ENCODE measurements at regions not wholly inside any gene's neighbourhood (a gene's known extent, or its start where the extent isn't known, plus 50 kb on each side); places are given as distances from the start of the nearest gene placed in this dataset.

- TF ChIP-seq POLR2A (IDR thresholded peaks at IDR 0.05; ENCODE audit: low read length) (no peak), GATA1 (IDR thresholded peaks at IDR 0.05; ENCODE audit: low read depth, low read length) (no peak)
- DNase-seq = no peak
Measured at GRCh38 chr1:70667494-70668170, 256.6 kb downstream of the CTH start.

- TF ChIP-seq GATA1 (IDR thresholded peaks at IDR 0.05; ENCODE audit: low read depth, low read length) = no peak
- TF ChIP-seq POLR2A (IDR thresholded peaks at IDR 0.05; ENCODE audit: low read length) = no peak
Measured at GRCh38 chr1:70671006-70671405, 259.9 kb downstream of the CTH start.

GRCh38 chr1:70672442-70672888 lies 261.4 kb downstream of the CTH start:
- TF ChIP-seq GATA1 (IDR thresholded peaks at IDR 0.05; ENCODE audit: low read depth, low read length) (no peak), POLR2A (IDR thresholded peaks at IDR 0.05; ENCODE audit: low read length) (no peak)
- DNase-seq = no peak

More at GRCh38 chr1:70671006-70671405, 259.9 kb downstream of the CTH start:
- no peak for DNase-seq

GRCh38 chr1:70674941-70675685 lies 264.0 kb downstream of the CTH start:
- TF ChIP-seq POLR2A (IDR thresholded peaks at IDR 0.05; ENCODE audit: low read length) = no peak
- no peak for TF ChIP-seq GATA1 (IDR thresholded peaks at IDR 0.05; ENCODE audit: low read depth, low read length)

GRCh38 chr1:70675737-70676156 lies 264.7 kb downstream of the CTH start:
- DNase-seq = peak; percentile 66 to 87
- TF ChIP-seq GATA1 (IDR thresholded peaks at IDR 0.05; ENCODE audit: low read depth, low read length) = peak; percentile 22
- TF ChIP-seq POLR2A (IDR thresholded peaks at IDR 0.05; ENCODE audit: low read length) = no peak

More at GRCh38 chr1:70674941-70675685, 264.0 kb downstream of the CTH start:
- DNase-seq = peak; percentile 19 to 39

GRCh38 chr1:70685300-70686286 lies 274.5 kb downstream of the CTH start:
- peak; percentile 79 to 83 for DNase-seq

GRCh38 chr1:70688580-70688979 lies 277.5 kb downstream of the CTH start:
- TF ChIP-seq GATA1 (IDR thresholded peaks at IDR 0.05; ENCODE audit: low read depth, low read length) (no peak), POLR2A (IDR thresholded peaks at IDR 0.05; ENCODE audit: low read length) (no peak)
- no peak for DNase-seq

More at GRCh38 chr1:70685300-70686286, 274.5 kb downstream of the CTH start:
- TF ChIP-seq POLR2A (IDR thresholded peaks at IDR 0.05; ENCODE audit: low read length) = no peak
- TF ChIP-seq GATA1 (IDR thresholded peaks at IDR 0.05; ENCODE audit: low read depth, low read length) = no peak

GRCh38 chr1:70706381-70707037 lies 295.4 kb downstream of the CTH start:
- no peak for TF ChIP-seq POLR2A (IDR thresholded peaks at IDR 0.05; ENCODE audit: low read length)
- no peak for TF ChIP-seq GATA1 (IDR thresholded peaks at IDR 0.05; ENCODE audit: low read depth, low read length)
- DNase-seq = no peak

GRCh38 chr1:70707214-70707613 lies 296.1 kb downstream of the CTH start:
- DNase-seq = no peak
- no peak for TF ChIP-seq GATA1 (IDR thresholded peaks at IDR 0.05; ENCODE audit: low read depth, low read length)
- TF ChIP-seq POLR2A (IDR thresholded peaks at IDR 0.05; ENCODE audit: low read length) = no peak

GRCh38 chr1:70714149-70714548 lies 303.1 kb downstream of the CTH start:
- no peak for TF ChIP-seq POLR2A (IDR thresholded peaks at IDR 0.05; ENCODE audit: low read length)
- TF ChIP-seq GATA1 (IDR thresholded peaks at IDR 0.05; ENCODE audit: low read depth, low read length) = no peak
- DNase-seq = peak in 1 of 2 experiments; percentile 1

- TF ChIP-seq POLR2A (IDR thresholded peaks at IDR 0.05; ENCODE audit: low read length) = no peak
- TF ChIP-seq GATA1 (IDR thresholded peaks at IDR 0.05; ENCODE audit: low read depth, low read length) = no peak
- no peak for DNase-seq
Measured at GRCh38 chr1:70717211-70717610, 306.1 kb downstream of the CTH start.

GRCh38 chr1:70717656-70718055 lies 306.6 kb downstream of the CTH start:
- TF ChIP-seq POLR2A (IDR thresholded peaks at IDR 0.05; ENCODE audit: low read length) = no peak
- TF ChIP-seq GATA1 (IDR thresholded peaks at IDR 0.05; ENCODE audit: low read depth, low read length) = no peak
- DNase-seq = no peak

- no peak for DNase-seq
- no peak for TF ChIP-seq POLR2A (IDR thresholded peaks at IDR 0.05; ENCODE audit: low read length)
Measured at GRCh38 chr1:70718086-70718630, 307.1 kb downstream of the CTH start.

Data from erythroblast (primary cell).